Head of caudate nucleus (tissue), 42 donors: ENCODE measurements at regions not wholly inside any gene's neighbourhood (a gene's known extent, or its start where the extent isn't known, plus 50 kb on each side); places are given as distances from the start of the nearest gene placed in this dataset.
"Not testable (repeated sequence)": the region's sequence is repeated elsewhere in the genome, so short reads cannot be mapped to it uniquely, and the experiment has no call there.

Experiments used
- DNase-seq, 42 donors: peaks; one replicate each; pipeline versions ENCODE4 v3.0.0 to v3.0.0-alpha.2; 2020 to 2021; ENCODE audit warnings: mixed read lengths in 7 of 42
- intact Hi-C: fragments of 100-400 bp; cut with DNase I; formaldehyde crosslinking; loops from one replicate; pipeline ENCODE4 v1.15.0; 2022

- intact Hi-C loops = loop anchor here (5.0 to 10.0 kb wide), 2 partner anchors 102 to 194 kb away; partner anchors contain the start of gene SEPTIN7
- peak in 39 of 42 donors; percentile 15 to 90 (median 72) for DNase-seq
Measured at GRCh38 chr7:35906191-35906908, 105.5 kb downstream of the SEPTIN7 start.

GRCh38 chr7:35908331-35909216 is 107.7 kb downstream of the SEPTIN7 start:
- DNase-seq = peak in 39 of 42 donors; percentile 8 to 76 (median 42)
- intact Hi-C loops = loop anchor here (5.0 to 10.0 kb wide), 2 partner anchors 104 to 196 kb away; partner anchors contain the start of gene SEPTIN7

GRCh38 chr7:35909870-35910357 is 109.1 kb downstream of the SEPTIN7 start:
- no peak for DNase-seq
- intact Hi-C loops = loop anchor here (5.0 to 10.0 kb wide), 3 partner anchors 65 to 198 kb away; partner anchors contain the start of gene SEPTIN7

GRCh38 chr7:35910621-35911020 is 109.8 kb downstream of the SEPTIN7 start:
- DNase-seq = not testable (repeated sequence)
- intact Hi-C loops = loop anchor here (10.0 kb wide), 1 partner anchor 64 kb away; no protein-coding TSS in a partner anchor

- intact Hi-C loops = loop anchor here (10.0 kb wide), 1 partner anchor 61 kb away; no protein-coding TSS in a partner anchor
Measured at GRCh38 chr7:35913350-35913749, 112.5 kb downstream of the SEPTIN7 start.

GRCh38 chr7:35914214-35914613 is 113.4 kb downstream of the SEPTIN7 start:
- intact Hi-C loops = loop anchor here (10.0 kb wide), 1 partner anchor 61 kb away; no protein-coding TSS in a partner anchor
- DNase-seq = not testable (repeated sequence)

More at GRCh38 chr7:35913350-35913749, 112.5 kb downstream of the SEPTIN7 start:
- not testable (repeated sequence) for DNase-seq

GRCh38 chr7:35915247-35915955 is 114.5 kb downstream of the SEPTIN7 start:
- intact Hi-C loops = loop anchor here (10.0 kb wide), 1 partner anchor 59 kb away; no protein-coding TSS in a partner anchor
- DNase-seq = not testable (repeated sequence)

GRCh38 chr7:35918217-35918616 is 117.4 kb downstream of the SEPTIN7 start:
- intact Hi-C loops = loop anchor here (10.0 kb wide), 1 partner anchor 57 kb away; no protein-coding TSS in a partner anchor
- DNase-seq = not testable (repeated sequence)

- DNase-seq = not testable (repeated sequence)
- intact Hi-C loops = loop anchor here (10.0 kb wide), 1 partner anchor 55 kb away; no protein-coding TSS in a partner anchor
Measured at GRCh38 chr7:35919607-35920006, 118.8 kb downstream of the SEPTIN7 start.

GRCh38 chr7:35921338-35921737 is 120.5 kb downstream of the SEPTIN7 start:
- intact Hi-C loops, DNase-seq: not testable (repeated sequence)

GRCh38 chr7:35924668-35925067 is 123.8 kb downstream of the SEPTIN7 start:
- DNase-seq, intact Hi-C loops: not testable (repeated sequence)

GRCh38 chr7:35926966-35927365 is 126.1 kb downstream of the SEPTIN7 start:
- intact Hi-C loops, DNase-seq: not testable (repeated sequence)

GRCh38 chr7:35931134-35931533 is 130.3 kb downstream of the SEPTIN7 start:
- intact Hi-C loops, DNase-seq: not testable (repeated sequence)

- DNase-seq, intact Hi-C loops: not testable (repeated sequence)
Measured at GRCh38 chr7:35931551-35931950, 130.7 kb downstream of the SEPTIN7 start.

GRCh38 chr7:35940695-35941094 is 139.8 kb downstream of the SEPTIN7 start:
- DNase-seq, intact Hi-C loops: not testable (repeated sequence)

- DNase-seq, intact Hi-C loops: not testable (repeated sequence)
Measured at GRCh38 chr7:35945621-35946020, 144.8 kb downstream of the SEPTIN7 start.

GRCh38 chr7:35955735-35956134 is 154.9 kb downstream of the SEPTIN7 start:
- DNase-seq, intact Hi-C loops: not testable (repeated sequence)

- intact Hi-C loops, DNase-seq: not testable (repeated sequence)
Measured at GRCh38 chr7:35956988-35957387, 156.1 kb downstream of the SEPTIN7 start.
